Lower lobe of right lung (tissue), 2 donors: ENCODE measurements at regions not wholly inside any gene's neighbourhood (a gene's known extent, or its start where the extent isn't known, plus 50 kb on each side); places are given as distances from the start of the nearest gene placed in this dataset.

Source experiments
- ATAC-seq, 2 donors: fragments of 200-7000 bp; cut with Tn5 transposase; one replicate each; pipeline ENCODE4 v1.9.1; 2020 to 2022; ENCODE audit warnings: mild to moderate bottlenecking in 2 of 2, moderate library complexity in 2 of 2
- DNase-seq: peaks from one replicate; pipeline ENCODE4 v3.0.0-alpha.2; 2020
- H3K27ac ChIP-seq: fragments of 200-600 bp; one replicate; pipeline ENCODE4 v1.8.0; 2022
- H3K27me3 ChIP-seq: fragments of 200-600 bp; one replicate; pipeline ENCODE4 v1.8.0; 2022; ENCODE audit warnings: low read depth
- H3K36me3 ChIP-seq: fragments of 200-600 bp; one replicate; pipeline ENCODE4 v1.8.0; 2022; ENCODE audit warnings: mild to moderate bottlenecking
- H3K4me1 ChIP-seq: fragments of 200-600 bp; one replicate; pipeline ENCODE4 v1.8.0; 2022
- H3K4me3 ChIP-seq: fragments of 200-600 bp; one replicate; pipeline ENCODE4 v1.8.0; 2022; ENCODE audit warnings: mild to moderate bottlenecking
- H3K9me3 ChIP-seq: fragments of 200-600 bp; one replicate; pipeline ENCODE4 v1.8.0; 2022
- intact Hi-C: fragments of 100-400 bp; cut with DNase I; formaldehyde crosslinking; loops from one replicate; pipeline ENCODE4 v1.11.0; 2022
- TF ChIP-seq, protein P1 (sequence below): fragments of 200-600 bp; IDR thresholded peaks from one replicate; pipeline ENCODE4 v1.8.0; 2022; ENCODE audit warnings: antibody characterized with exemption, mild to moderate bottlenecking
- donor health status: DM: no; HTN: yes; CAD: no; lungs with severe emphysema.

DNA sequence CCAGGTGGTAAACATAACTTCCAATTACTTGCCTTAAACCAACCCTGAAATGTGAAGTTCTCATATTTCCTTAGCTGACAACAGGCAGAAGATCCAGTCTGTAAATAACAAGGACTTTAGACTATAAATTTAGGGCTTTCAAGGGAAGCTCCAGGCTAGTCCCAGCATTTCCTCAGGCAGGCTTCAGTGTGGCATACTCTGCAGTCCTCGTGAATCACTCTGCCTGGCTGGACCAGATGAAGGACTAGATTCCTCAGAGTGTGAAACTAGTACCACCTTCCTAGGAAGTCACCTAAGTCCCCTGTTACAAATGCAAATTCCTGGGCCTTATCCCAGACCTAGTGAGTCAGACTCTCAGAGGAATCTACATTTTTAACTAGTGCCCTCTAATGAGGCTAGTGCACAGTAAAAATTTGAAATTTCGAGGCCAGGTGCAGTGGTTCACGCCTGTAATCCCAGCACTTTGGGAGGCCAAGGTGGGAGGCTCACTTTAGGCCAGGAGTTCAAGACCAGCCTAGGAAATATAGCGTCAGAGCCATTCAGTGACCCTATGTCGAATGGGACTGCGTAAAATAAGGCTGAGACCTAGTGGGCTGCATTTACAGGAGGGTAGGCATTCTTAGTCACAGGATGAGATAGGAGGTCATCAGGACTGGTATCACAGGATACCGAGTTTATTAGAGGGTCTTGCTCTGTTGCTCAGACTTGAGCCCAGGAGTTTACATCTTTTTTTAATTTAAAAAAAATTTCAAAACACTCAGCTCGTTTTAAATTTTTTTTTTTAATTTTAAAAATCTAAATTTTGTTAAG is 279.6 kb upstream of the JARID2 start:
- no peak overlapping the region for H3K4me3 ChIP-seq
- H3K9me3 ChIP-seq: no peaks in the 10 kb centered on the region
- H3K27me3 ChIP-seq: no peaks in the 10 kb centered on the region
- DNase-seq: no peak
- TF ChIP-seq, protein P1, sequence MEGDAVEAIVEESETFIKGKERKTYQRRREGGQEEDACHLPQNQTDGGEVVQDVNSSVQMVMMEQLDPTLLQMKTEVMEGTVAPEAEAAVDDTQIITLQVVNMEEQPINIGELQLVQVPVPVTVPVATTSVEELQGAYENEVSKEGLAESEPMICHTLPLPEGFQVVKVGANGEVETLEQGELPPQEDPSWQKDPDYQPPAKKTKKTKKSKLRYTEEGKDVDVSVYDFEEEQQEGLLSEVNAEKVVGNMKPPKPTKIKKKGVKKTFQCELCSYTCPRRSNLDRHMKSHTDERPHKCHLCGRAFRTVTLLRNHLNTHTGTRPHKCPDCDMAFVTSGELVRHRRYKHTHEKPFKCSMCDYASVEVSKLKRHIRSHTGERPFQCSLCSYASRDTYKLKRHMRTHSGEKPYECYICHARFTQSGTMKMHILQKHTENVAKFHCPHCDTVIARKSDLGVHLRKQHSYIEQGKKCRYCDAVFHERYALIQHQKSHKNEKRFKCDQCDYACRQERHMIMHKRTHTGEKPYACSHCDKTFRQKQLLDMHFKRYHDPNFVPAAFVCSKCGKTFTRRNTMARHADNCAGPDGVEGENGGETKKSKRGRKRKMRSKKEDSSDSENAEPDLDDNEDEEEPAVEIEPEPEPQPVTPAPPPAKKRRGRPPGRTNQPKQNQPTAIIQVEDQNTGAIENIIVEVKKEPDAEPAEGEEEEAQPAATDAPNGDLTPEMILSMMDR: no peak
- no peaks in the 10 kb centered on the region for H3K4me1 ChIP-seq
- ATAC-seq: no peak
- no peaks in the 10 kb centered on the region for H3K36me3 ChIP-seq
- intact Hi-C loops: no loop called here
- H3K27ac ChIP-seq: no peak overlapping the region

DNA sequence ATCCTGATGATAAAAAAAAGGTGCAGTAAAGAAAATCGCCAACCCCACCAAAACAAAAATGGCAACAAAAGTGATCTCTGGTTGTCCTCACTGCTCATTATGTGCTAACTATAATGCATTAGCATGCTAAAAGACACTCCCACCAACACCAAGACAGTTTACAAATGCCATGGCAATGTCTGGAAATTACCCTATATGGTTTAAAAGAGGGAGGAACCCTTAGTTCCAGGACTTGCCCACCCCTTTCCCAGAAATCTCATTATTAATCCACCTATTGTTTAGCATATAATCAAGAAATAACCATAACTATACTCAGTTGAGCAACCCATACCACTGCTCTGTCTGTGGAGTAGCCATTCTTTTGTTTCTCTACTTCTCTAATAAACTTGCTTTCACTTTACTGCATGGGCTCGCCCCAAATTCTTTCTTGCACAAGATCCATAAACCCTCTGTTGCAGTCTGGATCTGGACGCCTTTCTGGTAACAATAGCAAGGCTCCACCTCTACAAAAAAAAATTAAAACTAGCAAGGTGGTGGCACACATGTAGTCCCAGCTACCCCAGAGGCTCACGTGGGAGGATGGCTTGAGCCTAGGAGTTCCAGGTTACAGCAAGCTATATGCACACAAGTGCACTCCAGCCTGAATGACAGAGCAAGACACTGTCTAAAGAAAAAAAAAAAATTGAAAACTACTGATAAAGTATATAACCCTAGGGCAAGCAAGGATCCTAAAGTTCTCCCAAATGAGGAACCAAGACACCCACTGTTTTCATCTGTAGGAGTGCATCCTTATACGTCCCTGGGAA is 278.8 kb upstream of the JARID2 start:
- peak; percentile 13 to 39 for ATAC-seq
- H3K9me3 ChIP-seq: no peaks in the 10 kb centered on the region
- H3K27me3 ChIP-seq: no peaks in the 10 kb centered on the region

DNA sequence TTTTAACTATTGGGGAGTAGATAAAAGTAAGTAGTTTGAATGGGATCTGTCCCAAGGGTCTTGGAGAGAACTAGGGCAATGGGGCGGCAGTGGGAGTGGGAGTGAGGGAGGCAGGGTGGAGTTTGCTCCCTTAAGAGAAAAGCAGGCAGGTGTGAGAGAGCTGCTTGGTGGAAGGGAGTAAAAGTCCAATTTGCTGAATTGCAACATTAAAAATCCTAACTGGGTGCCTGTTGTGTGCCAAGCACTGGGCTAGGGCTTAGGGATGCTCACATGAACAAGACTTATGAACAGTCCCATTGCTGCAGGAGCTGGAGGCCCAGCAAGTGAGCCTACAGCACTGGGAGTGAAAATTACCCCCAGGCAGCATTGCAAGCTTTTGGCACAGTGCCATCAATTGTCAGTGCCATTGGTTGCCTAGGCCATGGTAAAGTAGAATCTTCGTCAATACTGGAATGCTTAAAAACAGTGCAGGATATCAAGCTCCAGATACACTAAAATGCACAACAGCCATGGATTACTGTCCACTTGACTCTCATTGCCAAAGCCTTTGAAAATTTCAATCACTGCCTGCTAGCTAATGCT is 277.7 kb upstream of the JARID2 start:
- no peaks in the 10 kb centered on the region for H3K4me1 ChIP-seq
- ATAC-seq (no peak), DNase-seq (no peak)
- H3K27ac ChIP-seq: no peak overlapping the region
- TF ChIP-seq, protein P1: no peak
- intact Hi-C loops: no loop called here
- H3K36me3 ChIP-seq: no peaks in the 10 kb centered on the region
- no peak overlapping the region for H3K4me3 ChIP-seq
- H3K9me3 ChIP-seq: no peaks in the 10 kb centered on the region
- no peaks in the 10 kb centered on the region for H3K27me3 ChIP-seq

More for the DNA sequence above, 278.8 kb upstream of the JARID2 start:
- no peaks in the 10 kb centered on the region for H3K4me1 ChIP-seq
- DNase-seq: no peak
- TF ChIP-seq, protein P1: no peak
- no peaks in the 10 kb centered on the region for H3K36me3 ChIP-seq
- H3K4me3 ChIP-seq: no peak overlapping the region
- intact Hi-C loops: no loop called here
- H3K27ac ChIP-seq: no peak overlapping the region

DNA sequence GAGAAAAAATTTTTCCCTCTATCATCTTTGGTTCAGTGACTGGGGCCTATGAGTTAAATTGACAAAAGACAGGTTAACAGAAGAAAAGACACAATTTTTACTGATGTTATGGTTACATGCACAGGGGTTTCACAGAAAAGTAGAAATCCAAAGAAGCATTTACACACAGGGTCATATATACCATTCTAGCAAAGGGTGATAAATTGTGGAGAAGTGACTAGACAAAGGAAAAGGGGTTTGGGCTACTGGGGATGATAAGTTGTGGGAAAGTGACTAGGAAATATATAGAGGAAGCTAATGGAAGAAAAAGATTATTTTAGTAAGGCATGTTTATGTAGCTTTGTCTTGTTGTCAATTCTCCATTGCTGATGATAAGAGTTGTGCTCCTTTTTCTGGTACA is 276.7 kb upstream of the JARID2 start:
- TF ChIP-seq, protein P1: no peak
- no peak overlapping the region for H3K27ac ChIP-seq
- no peaks in the 10 kb centered on the region for H3K9me3 ChIP-seq
- H3K4me1 ChIP-seq: no peaks in the 10 kb centered on the region
- ATAC-seq (no peak), DNase-seq (no peak)
- H3K36me3 ChIP-seq: no peaks in the 10 kb centered on the region
- H3K4me3 ChIP-seq: no peak overlapping the region
- no peaks in the 10 kb centered on the region for H3K27me3 ChIP-seq
- intact Hi-C loops: no loop called here

DNA sequence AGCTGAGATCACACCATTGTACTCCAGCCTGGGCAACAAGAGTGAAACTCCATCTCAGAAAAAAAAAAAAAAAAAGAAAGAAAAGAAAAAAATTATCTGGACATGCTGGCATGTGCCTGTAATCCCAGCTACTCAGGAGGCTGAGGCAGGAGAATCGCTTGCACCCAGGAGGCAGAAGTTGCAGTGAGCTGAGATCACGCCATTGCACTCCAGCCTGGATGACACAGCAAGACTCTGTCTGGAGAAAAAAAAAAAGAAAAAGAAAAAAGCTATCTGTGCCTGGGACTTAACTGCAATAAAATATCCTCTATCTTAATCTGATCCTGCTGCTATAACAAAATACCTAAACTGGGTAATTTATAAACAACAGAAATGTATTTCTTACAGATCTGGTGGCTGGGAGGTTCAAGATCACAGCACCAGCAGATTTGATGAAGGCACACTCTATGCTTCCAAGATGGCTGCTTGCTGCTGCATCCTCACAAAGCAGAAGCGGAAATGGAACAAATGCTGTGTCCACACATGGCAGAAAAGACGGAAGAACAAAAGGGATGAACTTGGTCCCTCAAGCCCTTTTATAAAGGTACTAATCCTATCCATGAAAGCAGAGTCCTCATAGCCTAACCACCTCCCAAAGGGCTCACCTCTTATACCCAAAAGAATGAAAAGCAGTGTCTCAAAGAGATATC is 273.3 kb upstream of the JARID2 start:
- no peak for ATAC-seq
- DNase-seq: no peak
- Histone ChIP-seq H3K27ac (no peak overlapping the region), H3K27me3 (no peaks in the 10 kb centered on the region), H3K36me3 (no peaks in the 10 kb centered on the region), H3K9me3 (no peaks in the 10 kb centered on the region), H3K4me3 (no peak overlapping the region), H3K4me1 (no peaks in the 10 kb centered on the region)
- TF ChIP-seq, protein P1: no peak
- intact Hi-C loops: no loop called here
